ENCODE measurements at regions not wholly inside any gene's neighbourhood (a gene's known extent, or its start where the extent isn't known, plus 50 kb on each side); places are given as distances from the start of the nearest gene placed in this dataset.

DNA sequence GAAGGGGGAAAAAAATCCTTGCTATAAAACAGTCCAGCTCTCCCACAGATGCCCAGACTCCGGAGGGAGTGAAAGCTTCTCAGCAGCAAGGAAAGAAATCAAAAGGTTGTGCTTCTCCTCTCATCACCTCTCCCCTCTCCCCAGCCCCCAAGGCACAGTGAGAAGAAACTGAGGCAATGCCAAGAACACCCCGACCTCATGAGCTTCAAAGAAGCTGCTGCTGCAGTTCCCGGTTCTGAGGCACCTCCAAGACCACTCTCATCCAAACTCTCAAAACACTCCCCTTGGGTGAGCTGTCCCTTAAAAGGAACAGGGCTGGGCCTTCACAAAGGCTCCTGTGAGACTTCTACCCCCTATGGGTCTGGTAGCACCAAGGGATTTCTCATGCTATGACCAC, 62.0 kb upstream of the KLF7 start:
- no peak for TF ChIP-seq ZNF274 (IDR thresholded peaks at IDR 0.05; ENCODE audit: low read depth, low read length)
- no peak for TF ChIP-seq YY1 (IDR thresholded peaks at IDR 0.05; ENCODE audit: insufficient read depth, insufficient read length)
- no peak for TF ChIP-seq SUZ12 (IDR thresholded peaks at IDR 0.05; ENCODE audit: extremely low read depth, insufficient read depth, insufficient read length)

Measured in NT2/D1 (cell line).